ENCODE measurements at regions not wholly inside any gene's neighbourhood (a gene's known extent, or its start where the extent isn't known, plus 50 kb on each side); places are given as distances from the start of the nearest gene placed in this dataset.

- DNase-seq: no peak
- no peaks in the 10 kb centered on the region for H3K4me1 ChIP-seq (ENCODE audit: insufficient read depth, low read length)
- no peaks in the 10 kb centered on the region for H3K79me2 ChIP-seq (ENCODE audit: insufficient read depth, low read length)
- no peak overlapping the region for H4K8ac ChIP-seq (replicated peaks; ENCODE audit: insufficient read length, low read depth, low read length)
- peaks cover 0 to 7% of the 10 kb centered on the region in 2 experiments; a peak in 1 of 4 replicates for H3K4me1 Mint-ChIP-seq
- no peak overlapping the region for H4K5ac ChIP-seq (ENCODE audit: insufficient read length, low read depth, low read length)
- no peak overlapping the region for H3K4me2 ChIP-seq (ENCODE audit: insufficient read depth, insufficient read length, low read length)
- no peak overlapping the region for H3K9ac ChIP-seq (ENCODE audit: extremely low read depth, insufficient read length, low read length)
- H2BK12ac ChIP-seq (ENCODE audit: insufficient read length, low read depth, low read length): no peak overlapping the region
- no peaks in the 10 kb centered on the region for H3K23me2 ChIP-seq (ENCODE audit: insufficient read length, low read depth, low read length, poor library complexity, severe bottlenecking)
- H3K4ac ChIP-seq (ENCODE audit: low read depth, low read length): no peak overlapping the region
- H3K36me3 Mint-ChIP-seq (ENCODE audit: insufficient read depth in 1 of 3, low read depth in 3 of 3): peaks cover 10 to 31% (median 10%) of the 10 kb centered on the region in 3 experiments
- no peak overlapping the region for H3K27ac ChIP-seq (ENCODE audit: insufficient read length, low read depth, low read length)
- H3K9me3 Mint-ChIP-seq: peaks cover 27 to 33% of the 10 kb centered on the region in 2 experiments
- H3K23ac ChIP-seq (ENCODE audit: insufficient read length, low read depth, low read length): no peak overlapping the region
- H3K27ac Mint-ChIP-seq: no peak overlapping the region
- no peaks in the 10 kb centered on the region for H3K79me1 ChIP-seq (ENCODE audit: insufficient read depth, low read depth, low read length, poor library complexity, severe bottlenecking)
- peaks cover 48% of the 10 kb centered on the region for H3K27me3 Mint-ChIP-seq (ENCODE audit: low read depth)
- no peak overlapping the region for H2BK120ac ChIP-seq (ENCODE audit: low read depth, low read length, poor library complexity, severe bottlenecking)
- H2AK5ac ChIP-seq (ENCODE audit: insufficient read length, low read length): no peak overlapping the region
- H3K18ac ChIP-seq (ENCODE audit: insufficient read length, low read depth, low read length): no peak overlapping the region
- H3K56ac ChIP-seq (ENCODE audit: insufficient read length, low read depth, low read length): no peak overlapping the region
- TF ChIP-seq CTCF (conservative IDR thresholded peaks at IDR 0.05): no peak
- no peak overlapping the region for H3T11ph ChIP-seq (ENCODE audit: low read length)
- WGBS (ENCODE audit: extremely low coverage, insufficient read length, low lambda C conversion rate): no CpG with 5 or more reads among the region's 1 CpG
- no peak overlapping the region for H2BK15ac ChIP-seq (ENCODE audit: low read depth, low read length)
- H2BK20ac ChIP-seq (ENCODE audit: low read depth, low read length, poor library complexity, severe bottlenecking): no peak overlapping the region
- H3K27me3 ChIP-seq (ENCODE audit: insufficient read depth, low read length): no peaks in the 10 kb centered on the region; the same call in 1 of the 2 replicates
- no peaks in the 10 kb centered on the region for H4K20me1 ChIP-seq (ENCODE audit: control insufficient read depth, insufficient read depth, insufficient read length)
- no peak overlapping the region for H3K14ac ChIP-seq (ENCODE audit: insufficient read depth, low read length)
- no peak overlapping the region for H2AFZ ChIP-seq (ENCODE audit: low read length)
- H3K4me3 Mint-ChIP-seq: no peak overlapping the region
- H4K91ac ChIP-seq (ENCODE audit: insufficient read length, low read depth, low read length): no peak overlapping the region
- no peak overlapping the region for H2BK5ac ChIP-seq (ENCODE audit: insufficient read length, low read length)
- peaks cover 12% of the 10 kb centered on the region for H3K9me3 ChIP-seq (ENCODE audit: control insufficient read depth, low read depth, low read length)
Measured at GRCh38 chr9:16925426-16925825, 55.0 kb upstream of the BNC2 start.
